ENCODE measurements at regions not wholly inside any gene's neighbourhood (a gene's known extent, or its start where the extent isn't known, plus 50 kb on each side); places are given as distances from the start of the nearest gene placed in this dataset.

GRCh38 chr21:26781331-26781730, 63.9 kb downstream of the ADAMTS1 start:
- H3K27me3 ChIP-seq: no peaks in the 10 kb centered on the region
- no peak for TF ChIP-seq POLR2AphosphoS5 (IDR thresholded peaks at IDR 0.05)
- TF ChIP-seq EP300 (IDR thresholded peaks at IDR 0.05): no peak
- no peak for TF ChIP-seq CTCF (IDR thresholded peaks at IDR 0.05)
- TF ChIP-seq POLR2A (IDR thresholded peaks at IDR 0.05): no peak
- H3K4me3 ChIP-seq: no peak overlapping the region
- H3K27ac ChIP-seq: peak overlapping the region in 3 of 5 donors; percentile 63 to 71 (median 66)
- intact Hi-C loops (cut with DNase I; ENCODE audit: low total_unique reads): no loop called here
- no peaks in the 10 kb centered on the region for H3K36me3 ChIP-seq
- H3K4me1 ChIP-seq: peaks cover 0 to 19% (median 7%) of the 10 kb centered on the region in 4 donors
- DNase-seq: no peak
- 69 to 100% (median 95%) methylated on average over 1 of the region's 1 CpG for WGBS, 5 donors
- no peaks in the 10 kb centered on the region for H3K9me3 ChIP-seq

- Histone ChIP-seq H3K36me3 (no peaks in the 10 kb centered on the region), H3K27me3 (no peaks in the 10 kb centered on the region), H3K9me3 (no peaks in the 10 kb centered on the region), H3K4me3 (no peak overlapping the region), H3K27ac (no peak overlapping the region), H3K4me1 (peaks cover 0 to 3% (median 0%) of the 10 kb centered on the region in 4 donors)
- no peak for DNase-seq
- intact Hi-C loops (cut with DNase I; ENCODE audit: low total_unique reads): no loop called here
- no peak for TF ChIP-seq POLR2A (IDR thresholded peaks at IDR 0.05)
- TF ChIP-seq EP300 (IDR thresholded peaks at IDR 0.05): no peak
- no peak for TF ChIP-seq POLR2AphosphoS5 (IDR thresholded peaks at IDR 0.05)
- TF ChIP-seq CTCF (IDR thresholded peaks at IDR 0.05): no peak
- WGBS, 5 donors: 79 to 93% (median 86%) methylated on average over 5 of the region's 5 CpGs
Observed at GRCh38 chr21:26777166-26777565, 68.0 kb downstream of the ADAMTS1 start.

- intact Hi-C loops (cut with DNase I; ENCODE audit: low total_unique reads): no loop called here
- no peaks in the 10 kb centered on the region for H3K27me3 ChIP-seq
- no peak overlapping the region for H3K4me3 ChIP-seq
- no peaks in the 10 kb centered on the region for H3K9me3 ChIP-seq
- TF ChIP-seq POLR2A (IDR thresholded peaks at IDR 0.05) (no peak), CTCF (IDR thresholded peaks at IDR 0.05) (no peak), EP300 (IDR thresholded peaks at IDR 0.05) (no peak), POLR2AphosphoS5 (IDR thresholded peaks at IDR 0.05) (no peak)
- no peaks in the 10 kb centered on the region for H3K4me1 ChIP-seq
- DNase-seq: no peak
- WGBS, 5 donors: 80 to 93% (median 88%) methylated on average over 3 of the region's 3 CpGs
- H3K27ac ChIP-seq: no peak overlapping the region
- H3K36me3 ChIP-seq: no peaks in the 10 kb centered on the region
Observed at GRCh38 chr21:26776310-26777021, 68.7 kb downstream of the ADAMTS1 start.

GRCh38 chr21:26773058-26773457, 72.2 kb downstream of the ADAMTS1 start:
- Histone ChIP-seq H3K27me3 (no peaks in the 10 kb centered on the region), H3K4me3 (no peak overlapping the region), H3K27ac (no peak overlapping the region), H3K9me3 (no peaks in the 10 kb centered on the region), H3K4me1 (no peaks in the 10 kb centered on the region), H3K36me3 (no peaks in the 10 kb centered on the region)
- TF ChIP-seq POLR2AphosphoS5 (IDR thresholded peaks at IDR 0.05) (no peak), POLR2A (IDR thresholded peaks at IDR 0.05) (no peak), CTCF (IDR thresholded peaks at IDR 0.05) (no peak), EP300 (IDR thresholded peaks at IDR 0.05) (no peak)
- WGBS, 5 donors: 90 to 99% (median 94%) methylated on average over 2 of the region's 2 CpGs
- DNase-seq: no peak
- intact Hi-C loops (cut with DNase I; ENCODE audit: low total_unique reads): loop anchor here (5.0 kb wide), 1 partner anchor 64 kb away; no protein-coding TSS in a partner anchor

Measured in stomach (tissue), 8 donors.